HCT116 (cell line): ENCODE measurements at regions not wholly inside any gene's neighbourhood (a gene's known extent, or its start where the extent isn't known, plus 50 kb on each side); places are given as distances from the start of the nearest gene placed in this dataset.

Experiments
- ATF3 ChIP-seq: IDR thresholded peaks from 2 replicates; pipeline ENCODE4 v1.6.1; 2012
- CEBPB ChIP-seq: IDR thresholded peaks from 2 replicates; pipeline ENCODE4 v1.6.1; 2012; ENCODE audit warnings: low read depth
- CTCF ChIP-seq, 3 experiments: fragments of 200-600 bp in 1 of 3; sonication (generic) in 1 of 3; IDR thresholded peaks in 2 of 3; conservative IDR thresholded peaks in 1 of 3; 2 replicates each; pipeline ENCODE4 v1.5.1; 2012 to 2017; ENCODE audit warnings: low read depth in 2 of 3, low read length in 2 of 3, antibody characterized with exemption in 1 of 3, borderline replicate concordance in 1 of 3, control low read depth in 1 of 3, mild to moderate bottlenecking in 1 of 3, mixed read lengths in 1 of 3, mixed run types in 1 of 3, moderate library complexity in 1 of 3; ENCODE audit not compliant: insufficient read depth in 1 of 3
- EGR1 ChIP-seq: IDR thresholded peaks from 2 replicates; pipeline ENCODE4 v1.6.1; 2012; ENCODE audit warnings: low read depth
- EZH2 ChIP-seq: fragments of 200-600 bp; sonication (generic); IDR thresholded peaks from 2 replicates; pipeline ENCODE4 v1.6.1; 2017; ENCODE audit warnings: antibody characterized with exemption, mixed run types
- EZH2phosphoT487 ChIP-seq: fragments of 200-600 bp; IDR thresholded peaks from 2 replicates; pipeline ENCODE4 v1.6.1; 2018; ENCODE audit warnings: antibody characterized with exemption, borderline replicate concordance
- JUND ChIP-seq: IDR thresholded peaks from 2 replicates; pipeline ENCODE4 v1.6.1; 2012
- POLR2A ChIP-seq: IDR thresholded peaks from 2 replicates; pipeline ENCODE4 v1.7.0; 2011; ENCODE audit warnings: borderline replicate concordance; ENCODE audit not compliant: insufficient read depth, insufficient read length; ENCODE audit errors: extremely low read depth
- POLR2AphosphoS5 ChIP-seq: IDR thresholded peaks from 2 replicates; pipeline ENCODE4 v1.6.1; 2011; ENCODE audit warnings: mild to moderate bottlenecking, low read depth, low read length, moderate library complexity
- RAD21 ChIP-seq: IDR thresholded peaks from 2 replicates; pipeline ENCODE4 v1.6.1; 2012; ENCODE audit warnings: low read depth, mild to moderate bottlenecking
- REST ChIP-seq: IDR thresholded peaks from 2 replicates; pipeline ENCODE4 v1.6.1; 2012; ENCODE audit warnings: low read depth
- SIN3A ChIP-seq: IDR thresholded peaks from 2 replicates; pipeline ENCODE4 v1.6.1; 2012; ENCODE audit warnings: low read depth
- ZNF274 ChIP-seq: fragments of 200-500 bp; sonication (Bioruptor generic); IDR thresholded peaks from 2 replicates; pipeline ENCODE4 v1.6.1; 2014; ENCODE audit warnings: mild to moderate bottlenecking, low read depth, low read length, inconsistent platforms

- no peak for TF ChIP-seq JUND
- no peak for TF ChIP-seq CEBPB
- no peak for TF ChIP-seq POLR2A
- no peak for TF ChIP-seq CTCF (IDR thresholded peaks at IDR 0.05 in 2 of 3, conservative IDR thresholded peaks at IDR 0.05 in 1 of 3; ENCODE audit: borderline replicate concordance in 1 of 3, insufficient read depth in 1 of 3, low read depth in 2 of 3, low read length in 2 of 3)
- TF ChIP-seq EZH2 = no peak
- no peak for TF ChIP-seq SIN3A
- TF ChIP-seq EZH2phosphoT487 = no peak
- no peak for TF ChIP-seq POLR2AphosphoS5
- no peak for TF ChIP-seq RAD21
- TF ChIP-seq ATF3 = no peak
- no peak for TF ChIP-seq REST
- TF ChIP-seq ZNF274 = no peak
- no peak for TF ChIP-seq EGR1
These were observed 985.5 kb downstream of the TLE4 start for GRCh38 chr9:80557256-80557655.
